GM23338 (cell line): ENCODE measurements at regions not wholly inside any gene's neighbourhood (a gene's known extent, or its start where the extent isn't known, plus 50 kb on each side); places are given as distances from the start of the nearest gene placed in this dataset.

ENCODE experiments used
- ATAC-seq: fragments of 200-7000 bp; cut with Tn5 transposase; 3 replicates; pipeline ENCODE4 v1.9.1; 2020
- DNase-seq: peaks from one replicate; pipeline ENCODE4 v3.0.0-alpha.2; 2015; ENCODE audit warnings: low spot score
- H2AFZ ChIP-seq: fragments of 200-600 bp; sonication (generic); 2 replicates; pipeline ENCODE4 v1.8.0; 2016; ENCODE audit warnings: antibody characterized with exemption, mild to moderate bottlenecking, moderate library complexity
- H3F3A ChIP-seq: fragments of 200-600 bp; sonication (generic); replicated peaks from 2 replicates; pipeline ENCODE4 v1.8.0; 2017; ENCODE audit warnings: antibody characterized with exemption, mixed run types, low read depth
- H3K27ac ChIP-seq: fragments of 200-600 bp; sonication (generic); 2 replicates; pipeline ENCODE4 v1.6.1; 2016; ENCODE audit warnings: low read depth
- H3K27me3 ChIP-seq: fragments of 200-600 bp; sonication (generic); 2 replicates; pipeline ENCODE4 v1.8.0; 2016; ENCODE audit warnings: mild to moderate bottlenecking, mixed run types, moderate library complexity; ENCODE audit not compliant: insufficient read depth
- H3K36me3 ChIP-seq: fragments of 200-600 bp; sonication (generic); 2 replicates; pipeline ENCODE4 v1.8.0; 2016; ENCODE audit warnings: mild to moderate bottlenecking; ENCODE audit not compliant: insufficient read depth
- H3K4me1 ChIP-seq: fragments of 200-600 bp; sonication (generic); 2 replicates; pipeline ENCODE4 v1.8.0; 2016; ENCODE audit warnings: mild to moderate bottlenecking, moderate library complexity; ENCODE audit not compliant: insufficient read depth
- H3K4me2 ChIP-seq: fragments of 200-600 bp; sonication (generic); 2 replicates; pipeline ENCODE4 v1.7.1; 2017; ENCODE audit warnings: mixed run types
- H3K4me3 ChIP-seq: fragments of 200-600 bp; sonication (generic); 2 replicates; pipeline ENCODE4 v1.6.1; 2016; ENCODE audit warnings: mixed run types
- H3K79me2 ChIP-seq: fragments of 200-600 bp; sonication (generic); replicated peaks from 2 replicates; pipeline ENCODE4 v1.8.0; 2017; ENCODE audit warnings: mild to moderate bottlenecking; ENCODE audit not compliant: insufficient read depth
- H3K9me2 ChIP-seq: fragments of 200-600 bp; sonication (generic); 2 replicates; pipeline ENCODE4 v1.8.0; 2017; ENCODE audit not compliant: insufficient read depth
- H4K20me1 ChIP-seq: fragments of 200-600 bp; sonication (generic); replicated peaks from 2 replicates; pipeline ENCODE4 v1.8.0; 2017; ENCODE audit warnings: mild to moderate bottlenecking; ENCODE audit not compliant: insufficient read depth
- H3K27ac Mint-ChIP-seq: 2 replicates; pipeline ENCODE4 v1.8.0; 2020; ENCODE audit warnings: inconsistent platforms, mild to moderate bottlenecking, moderate library complexity, mixed read lengths
- H3K27me3 Mint-ChIP-seq: 3 replicates; pipeline ENCODE4 v1.8.0; 2022; ENCODE audit warnings: low read depth, mild to moderate bottlenecking, moderate library complexity, mixed read lengths, inconsistent platforms; ENCODE audit not compliant: insufficient read depth, poor library complexity
- H3K36me3 Mint-ChIP-seq: 3 replicates; pipeline ENCODE4 v1.8.0; 2021; ENCODE audit warnings: low read depth, mild to moderate bottlenecking, inconsistent platforms, moderate library complexity, mixed read lengths
- H3K4me1 Mint-ChIP-seq: 3 replicates; pipeline ENCODE4 v1.8.0; 2020; ENCODE audit warnings: mild to moderate bottlenecking, inconsistent platforms, mixed read lengths
- H3K4me3 Mint-ChIP-seq: 3 replicates; pipeline ENCODE4 v1.8.0; 2021; ENCODE audit warnings: moderate library complexity, mild to moderate bottlenecking, inconsistent platforms, mixed read lengths
- H3K9me3 Mint-ChIP-seq: 3 replicates; pipeline ENCODE4 v1.8.0; 2020; ENCODE audit warnings: moderate library complexity, mild to moderate bottlenecking, inconsistent platforms, mixed read lengths
- EZH2 ChIP-seq: fragments of 200-600 bp; sonication (generic); IDR thresholded peaks from one replicate; pipeline ENCODE4 v1.8.0; 2017; ENCODE audit warnings: antibody characterized with exemption, mild to moderate bottlenecking, low read depth; ENCODE audit not compliant: unreplicated experiment
- EZH2phosphoT487 ChIP-seq: fragments of 200-600 bp; sonication (generic); IDR thresholded peaks from one replicate; pipeline ENCODE4 v1.8.1; 2018; ENCODE audit warnings: antibody characterized with exemption; ENCODE audit not compliant: unreplicated experiment
- JUNB ChIP-seq: IDR thresholded peaks from one replicate; pipeline ENCODE4 v1.6.1; 2016; ENCODE audit warnings: antibody characterized with exemption; ENCODE audit not compliant: unreplicated experiment
- NANOG ChIP-seq: IDR thresholded peaks from 2 replicates; pipeline ENCODE4 v1.6.1; 2016; ENCODE audit warnings: antibody characterized with exemption, borderline replicate concordance
- POLR2AphosphoS5 ChIP-seq: IDR thresholded peaks from 2 replicates; pipeline ENCODE4 v1.6.1; 2016; ENCODE audit warnings: antibody characterized with exemption, low read depth
- STAT1 ChIP-seq: IDR thresholded peaks from one replicate; pipeline ENCODE4 v1.6.1; 2016; ENCODE audit warnings: antibody characterized with exemption; ENCODE audit not compliant: unreplicated experiment
- ZNF114 ChIP-seq: fragments of 250-450 bp; sonication (Bioruptor Pico); IDR thresholded peaks from 2 replicates; pipeline ENCODE4 v1.5.0; 2020; ENCODE audit warnings: mild to moderate bottlenecking, moderate library complexity
- ZNF331 ChIP-seq: fragments of 250-450 bp; sonication (Bioruptor Pico); IDR thresholded peaks from 2 replicates; pipeline ENCODE4 v1.5.0; 2020; ENCODE audit warnings: low read depth, mild to moderate bottlenecking, moderate library complexity
- TF ChIP-seq, protein P1 (sequence below), 2 experiments: fragments of 200-600 bp in 1 of 2; sonication (generic) in 1 of 2; conservative IDR thresholded peaks; 2 replicates each; pipeline versions ENCODE4 v1.5.1 to v1.6.1; 2016 to 2017; ENCODE audit warnings: antibody characterized with exemption in 2 of 2, low read depth in 2 of 2, mild to moderate bottlenecking in 2 of 2, moderate library complexity in 1 of 2
- TF ChIP-seq, protein P2 (sequence below): IDR thresholded peaks from 2 replicates; pipeline ENCODE4 v1.6.1; 2016; ENCODE audit warnings: antibody characterized with exemption
- TF ChIP-seq, protein P3 (sequence below): IDR thresholded peaks from one replicate; pipeline ENCODE4 v1.6.1; 2018; ENCODE audit warnings: antibody characterized with exemption; ENCODE audit not compliant: unreplicated experiment

DNA sequence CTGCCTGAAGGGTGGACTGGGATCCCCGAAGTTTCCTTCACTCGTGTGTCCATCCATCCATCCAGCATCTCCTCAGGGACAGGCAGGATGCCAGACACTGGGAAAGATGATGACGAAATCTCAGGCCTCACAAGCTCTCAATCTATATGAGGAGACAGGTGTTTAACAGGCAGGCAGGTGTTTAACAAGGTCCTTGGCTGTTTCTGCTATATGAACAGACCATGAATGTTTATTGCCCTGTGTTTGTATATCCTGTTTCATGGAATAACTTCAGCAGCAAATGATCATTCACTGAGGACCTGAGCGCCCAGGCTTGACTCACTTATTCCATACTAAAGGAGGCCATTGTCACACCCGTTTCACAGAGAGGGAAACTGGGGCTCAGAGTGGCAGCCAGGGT, 685.8 kb upstream of the HS6ST1 start:
- ATAC-seq (no peak), DNase-seq (no peak)
- H3K36me3 ChIP-seq, result no peaks in the 10 kb centered on the region
- no peak for TF ChIP-seq STAT1
- no peak for TF ChIP-seq POLR2AphosphoS5
- H3K9me2 ChIP-seq, result no peaks in the 10 kb centered on the region
- H2AFZ ChIP-seq, result no peak overlapping the region
- no peaks in the 10 kb centered on the region for H3K27me3 ChIP-seq
- Mint-ChIP-seq H3K27ac (no peak overlapping the region), H3K4me1 (no peaks in the 10 kb centered on the region), H3K27me3 (peaks cover 8% of the 10 kb centered on the region), H3K36me3 (no peaks in the 10 kb centered on the region), H3K4me3 (no peak overlapping the region), H3K9me3 (peaks cover 6% of the 10 kb centered on the region; the same call in 2 of the 3 replicates)
- H3K4me1 ChIP-seq, result no peaks in the 10 kb centered on the region
- H3K79me2 ChIP-seq, result no peaks in the 10 kb centered on the region
- no peaks in the 10 kb centered on the region for H3F3A ChIP-seq
- no peak overlapping the region for H3K27ac ChIP-seq
- H4K20me1 ChIP-seq, result no peaks in the 10 kb centered on the region
- H3K4me3 ChIP-seq, result no peak overlapping the region
- H3K4me2 ChIP-seq, result no peak overlapping the region

DNA sequence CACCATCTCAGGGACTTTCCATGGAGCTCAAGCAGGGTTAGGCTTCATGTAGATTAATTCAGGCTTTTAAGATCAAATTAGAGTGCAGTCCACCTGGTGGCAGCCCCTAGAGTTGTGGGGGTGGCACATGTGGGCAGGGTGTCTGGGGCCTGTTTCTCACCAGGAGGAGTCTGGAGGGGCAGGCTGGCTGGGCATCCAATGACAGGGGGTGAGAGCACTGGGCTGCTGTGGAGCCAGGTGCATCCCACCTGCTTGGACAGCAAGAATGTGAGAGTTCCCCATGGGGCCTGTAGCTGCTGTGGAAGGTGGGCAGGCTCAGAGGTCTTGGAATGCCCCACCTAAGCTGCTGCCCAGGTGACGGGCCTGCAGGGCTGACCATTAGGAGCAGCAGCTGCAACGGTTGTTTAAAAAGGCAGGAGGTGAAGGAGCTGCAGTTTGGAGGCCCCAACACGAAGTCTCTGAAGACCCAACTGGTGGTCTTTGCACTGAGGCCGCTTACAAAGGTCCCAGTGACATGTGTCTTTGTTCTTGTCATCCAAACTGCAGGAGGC, 686.3 kb upstream of the HS6ST1 start:
- H3K27ac Mint-ChIP-seq, result no peak overlapping the region
- no peaks in the 10 kb centered on the region for H3K27me3 ChIP-seq
- no peaks in the 10 kb centered on the region for H3F3A ChIP-seq
- no peaks in the 10 kb centered on the region for H3K9me2 ChIP-seq
- H3K36me3 ChIP-seq, result no peaks in the 10 kb centered on the region
- H3K4me1 Mint-ChIP-seq, result no peaks in the 10 kb centered on the region
- H4K20me1 ChIP-seq, result no peaks in the 10 kb centered on the region
- no peak overlapping the region for H2AFZ ChIP-seq
- no peaks in the 10 kb centered on the region for H3K36me3 Mint-ChIP-seq
- H3K4me3 ChIP-seq, result no peak overlapping the region
- peaks cover 6% of the 10 kb centered on the region; the same call in 2 of the 3 replicates for H3K9me3 Mint-ChIP-seq
- no peak overlapping the region for H3K4me3 Mint-ChIP-seq
- H3K4me2 ChIP-seq, result no peak overlapping the region
- H3K27ac ChIP-seq, result no peak overlapping the region
- ATAC-seq (no peak), DNase-seq (no peak)
- no peaks in the 10 kb centered on the region for H3K4me1 ChIP-seq
- H3K79me2 ChIP-seq, result no peaks in the 10 kb centered on the region
- H3K27me3 Mint-ChIP-seq, result peaks cover 8% of the 10 kb centered on the region
- TF ChIP-seq, protein P1, sequence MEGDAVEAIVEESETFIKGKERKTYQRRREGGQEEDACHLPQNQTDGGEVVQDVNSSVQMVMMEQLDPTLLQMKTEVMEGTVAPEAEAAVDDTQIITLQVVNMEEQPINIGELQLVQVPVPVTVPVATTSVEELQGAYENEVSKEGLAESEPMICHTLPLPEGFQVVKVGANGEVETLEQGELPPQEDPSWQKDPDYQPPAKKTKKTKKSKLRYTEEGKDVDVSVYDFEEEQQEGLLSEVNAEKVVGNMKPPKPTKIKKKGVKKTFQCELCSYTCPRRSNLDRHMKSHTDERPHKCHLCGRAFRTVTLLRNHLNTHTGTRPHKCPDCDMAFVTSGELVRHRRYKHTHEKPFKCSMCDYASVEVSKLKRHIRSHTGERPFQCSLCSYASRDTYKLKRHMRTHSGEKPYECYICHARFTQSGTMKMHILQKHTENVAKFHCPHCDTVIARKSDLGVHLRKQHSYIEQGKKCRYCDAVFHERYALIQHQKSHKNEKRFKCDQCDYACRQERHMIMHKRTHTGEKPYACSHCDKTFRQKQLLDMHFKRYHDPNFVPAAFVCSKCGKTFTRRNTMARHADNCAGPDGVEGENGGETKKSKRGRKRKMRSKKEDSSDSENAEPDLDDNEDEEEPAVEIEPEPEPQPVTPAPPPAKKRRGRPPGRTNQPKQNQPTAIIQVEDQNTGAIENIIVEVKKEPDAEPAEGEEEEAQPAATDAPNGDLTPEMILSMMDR (conservative IDR thresholded peaks at IDR 0.05; ENCODE audit: low read depth in 2 of 2), result no peak
- TF ChIP-seq, protein P2, sequence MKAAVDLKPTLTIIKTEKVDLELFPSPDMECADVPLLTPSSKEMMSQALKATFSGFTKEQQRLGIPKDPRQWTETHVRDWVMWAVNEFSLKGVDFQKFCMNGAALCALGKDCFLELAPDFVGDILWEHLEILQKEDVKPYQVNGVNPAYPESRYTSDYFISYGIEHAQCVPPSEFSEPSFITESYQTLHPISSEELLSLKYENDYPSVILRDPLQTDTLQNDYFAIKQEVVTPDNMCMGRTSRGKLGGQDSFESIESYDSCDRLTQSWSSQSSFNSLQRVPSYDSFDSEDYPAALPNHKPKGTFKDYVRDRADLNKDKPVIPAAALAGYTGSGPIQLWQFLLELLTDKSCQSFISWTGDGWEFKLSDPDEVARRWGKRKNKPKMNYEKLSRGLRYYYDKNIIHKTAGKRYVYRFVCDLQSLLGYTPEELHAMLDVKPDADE, result no peak
- TF ChIP-seq, protein P3, sequence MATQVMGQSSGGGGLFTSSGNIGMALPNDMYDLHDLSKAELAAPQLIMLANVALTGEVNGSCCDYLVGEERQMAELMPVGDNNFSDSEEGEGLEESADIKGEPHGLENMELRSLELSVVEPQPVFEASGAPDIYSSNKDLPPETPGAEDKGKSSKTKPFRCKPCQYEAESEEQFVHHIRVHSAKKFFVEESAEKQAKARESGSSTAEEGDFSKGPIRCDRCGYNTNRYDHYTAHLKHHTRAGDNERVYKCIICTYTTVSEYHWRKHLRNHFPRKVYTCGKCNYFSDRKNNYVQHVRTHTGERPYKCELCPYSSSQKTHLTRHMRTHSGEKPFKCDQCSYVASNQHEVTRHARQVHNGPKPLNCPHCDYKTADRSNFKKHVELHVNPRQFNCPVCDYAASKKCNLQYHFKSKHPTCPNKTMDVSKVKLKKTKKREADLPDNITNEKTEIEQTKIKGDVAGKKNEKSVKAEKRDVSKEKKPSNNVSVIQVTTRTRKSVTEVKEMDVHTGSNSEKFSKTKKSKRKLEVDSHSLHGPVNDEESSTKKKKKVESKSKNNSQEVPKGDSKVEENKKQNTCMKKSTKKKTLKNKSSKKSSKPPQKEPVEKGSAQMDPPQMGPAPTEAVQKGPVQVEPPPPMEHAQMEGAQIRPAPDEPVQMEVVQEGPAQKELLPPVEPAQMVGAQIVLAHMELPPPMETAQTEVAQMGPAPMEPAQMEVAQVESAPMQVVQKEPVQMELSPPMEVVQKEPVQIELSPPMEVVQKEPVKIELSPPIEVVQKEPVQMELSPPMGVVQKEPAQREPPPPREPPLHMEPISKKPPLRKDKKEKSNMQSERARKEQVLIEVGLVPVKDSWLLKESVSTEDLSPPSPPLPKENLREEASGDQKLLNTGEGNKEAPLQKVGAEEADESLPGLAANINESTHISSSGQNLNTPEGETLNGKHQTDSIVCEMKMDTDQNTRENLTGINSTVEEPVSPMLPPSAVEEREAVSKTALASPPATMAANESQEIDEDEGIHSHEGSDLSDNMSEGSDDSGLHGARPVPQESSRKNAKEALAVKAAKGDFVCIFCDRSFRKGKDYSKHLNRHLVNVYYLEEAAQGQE, result no peak
- TF ChIP-seq EZH2 (no peak), EZH2phosphoT487 (no peak), POLR2AphosphoS5 (no peak), ZNF114 (CRISPR knock-in tag) (no peak), STAT1 (no peak), JUNB (no peak), ZNF331 (CRISPR knock-in tag) (no peak), NANOG (no peak)
